ENCODE measurements at regions not wholly inside any gene's neighbourhood (a gene's known extent, or its start where the extent isn't known, plus 50 kb on each side); places are given as distances from the start of the nearest gene placed in this dataset.

- H3K23me2 ChIP-seq (ENCODE audit: insufficient read length, low read depth, low read length, poor library complexity, severe bottlenecking) = no peaks in the 10 kb centered on the region
- no peaks in the 10 kb centered on the region for H3K36me3 Mint-ChIP-seq (ENCODE audit: insufficient read depth in 1 of 3, low read depth in 3 of 3)
- H2AFZ ChIP-seq (ENCODE audit: low read length) = no peak overlapping the region
Measured at GRCh38 chr2:18092760-18093159, 214.3 kb downstream of the KCNS3 start.

More at GRCh38 chr2:18092760-18093159, 214.3 kb downstream of the KCNS3 start:
- H3K9ac ChIP-seq (ENCODE audit: extremely low read depth, insufficient read length, low read length) = no peak overlapping the region
- no peak overlapping the region for H3K23ac ChIP-seq (ENCODE audit: insufficient read length, low read depth, low read length)
- 0 out of 5 replicates have a peak, but pooled peaks cover 0 to 2% of the 10 kb centered on the region in 2 experiments for H3K9me3 Mint-ChIP-seq
- H3K4ac ChIP-seq (ENCODE audit: low read depth, low read length) = no peak overlapping the region
- H2BK20ac ChIP-seq (ENCODE audit: low read depth, low read length, poor library complexity, severe bottlenecking) = no peak overlapping the region
- H2BK12ac ChIP-seq (ENCODE audit: insufficient read length, low read depth, low read length) = no peak overlapping the region
- H3K4me3 Mint-ChIP-seq = no peak overlapping the region
- H4K5ac ChIP-seq (ENCODE audit: insufficient read length, low read depth, low read length) = no peak overlapping the region
- H2BK5ac ChIP-seq (ENCODE audit: insufficient read length, low read length) = no peak overlapping the region
- no peak overlapping the region for H4K91ac ChIP-seq (ENCODE audit: insufficient read length, low read depth, low read length)
- peaks cover 3 to 5% of the 10 kb centered on the region in 2 experiments for H3K4me1 Mint-ChIP-seq
- no peaks in the 10 kb centered on the region for H3K27me3 Mint-ChIP-seq (ENCODE audit: low read depth)
- no peaks in the 10 kb centered on the region for H3K4me1 ChIP-seq (ENCODE audit: insufficient read depth, low read length)
- H3K9me3 ChIP-seq (ENCODE audit: control insufficient read depth, low read depth, low read length) = no peaks in the 10 kb centered on the region
- no peak overlapping the region for H3K27ac ChIP-seq (ENCODE audit: insufficient read length, low read depth, low read length)
- H3K79me2 ChIP-seq (ENCODE audit: insufficient read depth, low read length) = no peaks in the 10 kb centered on the region
- no CpG with 5 or more reads among the region's 1 CpG for WGBS (ENCODE audit: extremely low coverage, insufficient read length, low lambda C conversion rate)
- H3T11ph ChIP-seq (ENCODE audit: low read length) = no peak overlapping the region
- no peak overlapping the region for H3K27ac Mint-ChIP-seq
- H3K27me3 ChIP-seq (ENCODE audit: insufficient read depth, low read length) = no peaks in the 10 kb centered on the region
- H2BK15ac ChIP-seq (ENCODE audit: low read depth, low read length) = no peak overlapping the region
- H4K8ac ChIP-seq (replicated peaks; ENCODE audit: insufficient read length, low read depth, low read length) = no peak overlapping the region
- TF ChIP-seq CTCF (conservative IDR thresholded peaks at IDR 0.05) = no peak
- DNase-seq = no peak
- H4K20me1 ChIP-seq (ENCODE audit: control insufficient read depth, insufficient read depth, insufficient read length) = no peaks in the 10 kb centered on the region
- H3K56ac ChIP-seq (ENCODE audit: insufficient read length, low read depth, low read length) = no peak overlapping the region
- H3K79me1 ChIP-seq (ENCODE audit: insufficient read depth, low read depth, low read length, poor library complexity, severe bottlenecking) = no peaks in the 10 kb centered on the region
- no peak overlapping the region for H3K14ac ChIP-seq (ENCODE audit: insufficient read depth, low read length)
- no peak overlapping the region for H2BK120ac ChIP-seq (ENCODE audit: low read depth, low read length, poor library complexity, severe bottlenecking)
- no peak overlapping the region for H3K4me2 ChIP-seq (ENCODE audit: insufficient read depth, insufficient read length, low read length)
- H3K18ac ChIP-seq (ENCODE audit: insufficient read length, low read depth, low read length) = no peak overlapping the region
- no peak overlapping the region for H2AK5ac ChIP-seq (ENCODE audit: insufficient read length, low read length)
